NOMO-1 treated with DMSO at 0.1 percent for 48 hours (cell line): ENCODE measurements at regions not wholly inside any gene's neighbourhood (a gene's known extent, or its start where the extent isn't known, plus 50 kb on each side); places are given as distances from the start of the nearest gene placed in this dataset.
"Not testable (repeated sequence)": the region's sequence is repeated elsewhere in the genome, so short reads cannot be mapped to it uniquely, and the experiment has no call there.

ENCODE experiments used
- DNase-seq: peaks from one replicate; lab custom pipeline; 2025; ENCODE audit not compliant: unreplicated experiment; lab: John Stamatoyannopoulos, UW

- no peak for DNase-seq
These were observed 122.3 kb downstream of the SHANK2 start for GRCh38 chr11:71130106-71130505.

GRCh38 chr11:71129624-71130023 lies 122.8 kb downstream of the SHANK2 start:
- DNase-seq = no peak

- DNase-seq = no peak
These were observed 124.6 kb downstream of the SHANK2 start for GRCh38 chr11:71127806-71128205.

- DNase-seq = not testable (repeated sequence)
These were observed 126.0 kb downstream of the SHANK2 start for GRCh38 chr11:71126401-71126800.

- no peak for DNase-seq
These were observed 127.2 kb downstream of the SHANK2 start for GRCh38 chr11:71125150-71125549.

- no peak for DNase-seq
These were observed 128.2 kb downstream of the SHANK2 start for GRCh38 chr11:71124127-71124526.

- no peak for DNase-seq
These were observed 131.9 kb downstream of the SHANK2 start for GRCh38 chr11:71120471-71120896.

GRCh38 chr11:71119656-71120269 lies 132.6 kb downstream of the SHANK2 start:
- no peak for DNase-seq

- DNase-seq = no peak
These were observed 133.6 kb downstream of the SHANK2 start for GRCh38 chr11:71118671-71119250.

- no peak for DNase-seq
These were observed 135.1 kb downstream of the SHANK2 start for GRCh38 chr11:71117311-71117710.

- DNase-seq = no peak
These were observed 135.7 kb downstream of the SHANK2 start for GRCh38 chr11:71116693-71117040.

- DNase-seq = no peak
These were observed 136.3 kb downstream of the SHANK2 start for GRCh38 chr11:71115770-71116692.

- DNase-seq = no peak
These were observed 138.1 kb downstream of the SHANK2 start for GRCh38 chr11:71114124-71114851.

GRCh38 chr11:71112990-71113389 lies 139.4 kb downstream of the SHANK2 start:
- DNase-seq = no peak

- no peak for DNase-seq
These were observed 139.9 kb downstream of the SHANK2 start for GRCh38 chr11:71112454-71112853.

GRCh38 chr11:71109586-71109985 lies 142.8 kb downstream of the SHANK2 start:
- no peak for DNase-seq

GRCh38 chr11:71109186-71109585 lies 143.2 kb downstream of the SHANK2 start:
- no peak for DNase-seq

- DNase-seq = no peak
These were observed 144.1 kb downstream of the SHANK2 start for GRCh38 chr11:71108013-71108865.

GRCh38 chr11:71106671-71107070 lies 145.7 kb downstream of the SHANK2 start:
- DNase-seq = no peak

- DNase-seq = no peak
These were observed 149.1 kb downstream of the SHANK2 start for GRCh38 chr11:71103266-71103665.
